ENCODE measurements at regions not wholly inside any gene's neighbourhood (a gene's known extent, or its start where the extent isn't known, plus 50 kb on each side); places are given as distances from the start of the nearest gene placed in this dataset.
"Not testable (repeated sequence)": the region's sequence is repeated elsewhere in the genome, so short reads cannot be mapped to it uniquely, and the experiment has no call there.

DNA sequence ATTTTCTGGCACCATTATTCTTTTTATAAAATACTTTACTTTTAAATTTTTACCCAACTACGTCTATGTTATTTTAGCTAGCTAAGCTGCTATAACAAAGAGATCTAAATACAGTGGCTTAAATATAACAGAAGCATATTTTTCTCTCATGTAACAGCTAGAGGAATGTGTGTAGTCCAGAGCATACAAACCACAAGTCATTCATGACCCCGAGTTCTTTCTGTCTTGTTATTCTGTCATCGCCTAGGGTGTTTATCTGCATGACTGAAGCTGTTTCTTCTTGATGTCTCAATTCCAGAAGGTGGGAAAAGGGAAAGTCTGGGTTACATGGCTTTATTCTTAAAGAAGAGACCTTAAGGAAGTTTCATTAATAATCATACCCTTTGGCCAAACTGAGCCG is 136.9 kb upstream of the RFX3 start:
- intact Hi-C loops (cut with DNase I): no loop called here
- DNase-seq: no peak

DNA sequence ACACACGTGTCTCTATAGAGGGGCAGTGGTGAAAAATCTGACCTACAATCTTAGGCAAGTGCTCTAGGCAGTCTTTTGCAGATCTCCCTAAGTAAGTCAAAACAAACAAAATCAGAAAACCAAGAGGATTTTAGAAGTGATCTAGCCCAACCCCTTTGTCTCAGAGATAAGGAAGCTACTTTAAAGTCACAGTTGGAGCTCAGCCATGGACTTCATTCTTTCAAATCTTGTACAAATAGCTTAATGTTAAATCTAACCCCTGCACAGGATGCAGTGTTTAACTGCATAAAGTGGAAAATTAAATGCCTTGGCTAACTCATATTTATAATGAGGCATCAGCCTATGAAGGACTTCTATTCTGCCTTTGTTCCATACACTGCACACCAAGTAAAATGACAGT is 135.1 kb upstream of the RFX3 start:
- intact Hi-C loops (cut with DNase I): no loop called here
- no peak for DNase-seq

DNA sequence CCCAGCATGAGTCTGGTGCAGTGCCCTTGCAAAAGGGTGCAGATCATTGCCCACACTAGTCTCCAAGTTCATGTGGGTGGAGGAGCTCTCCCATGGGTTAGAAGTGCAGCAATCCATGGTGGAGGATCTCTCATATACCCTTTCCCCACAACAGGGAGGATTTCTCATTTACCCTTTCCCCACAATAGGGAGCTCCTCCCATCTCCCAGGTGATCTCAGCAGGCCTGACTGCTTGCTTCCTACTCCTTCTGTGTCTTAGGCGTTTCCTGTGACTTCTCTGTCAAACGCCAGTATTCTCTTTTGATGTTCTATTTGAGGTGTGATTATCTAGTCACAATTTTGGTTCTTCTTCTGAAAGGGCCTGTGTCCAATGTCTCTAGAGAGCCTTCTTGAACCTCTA is 133.8 kb upstream of the RFX3 start:
- DNase-seq: no peak
- intact Hi-C loops (cut with DNase I): no loop called here

DNA sequence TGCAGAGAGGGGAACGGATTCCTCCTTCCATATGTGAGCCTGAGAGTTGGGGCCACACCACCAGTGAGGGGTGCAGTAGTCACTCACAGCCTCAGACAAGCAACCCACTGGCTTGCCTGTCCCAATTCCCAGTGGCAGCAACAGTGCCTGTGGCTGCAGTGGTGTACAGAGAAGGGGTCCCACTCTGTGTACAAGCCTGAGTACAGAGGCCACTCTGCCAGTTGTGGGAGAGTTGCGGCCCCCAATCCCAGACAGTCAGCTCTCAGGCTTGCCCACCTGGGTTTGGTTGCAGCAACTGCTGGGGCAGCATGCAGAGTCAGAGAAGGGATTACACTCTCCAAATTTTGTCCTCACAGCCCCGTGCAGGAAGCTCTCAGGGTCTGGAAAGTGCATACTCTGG is 133.2 kb upstream of the RFX3 start:
- intact Hi-C loops (cut with DNase I): no loop called here
- peak in 1 of 10 donors; percentile 73 for DNase-seq

DNA sequence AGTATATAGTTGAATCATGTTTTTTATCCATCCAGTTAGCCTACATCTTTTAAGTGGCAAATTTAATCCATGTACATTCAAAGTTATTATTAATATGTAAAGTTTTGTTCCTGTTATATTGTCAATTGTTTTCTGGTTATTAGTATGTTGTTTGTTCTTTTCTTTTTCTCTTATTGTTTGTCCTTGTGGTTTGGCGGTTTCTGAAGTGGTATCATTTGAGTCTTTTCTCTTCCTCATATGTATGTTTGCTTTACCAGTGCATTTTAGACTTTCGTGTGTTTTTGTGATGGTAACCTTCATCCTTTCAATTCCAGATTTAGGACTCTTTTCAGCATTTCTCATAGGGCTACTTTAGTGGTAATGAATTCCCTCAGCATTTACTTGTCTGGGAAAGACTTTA is 130.4 kb upstream of the RFX3 start:
- intact Hi-C loops (cut with DNase I): no loop called here
- no peak for DNase-seq

DNA sequence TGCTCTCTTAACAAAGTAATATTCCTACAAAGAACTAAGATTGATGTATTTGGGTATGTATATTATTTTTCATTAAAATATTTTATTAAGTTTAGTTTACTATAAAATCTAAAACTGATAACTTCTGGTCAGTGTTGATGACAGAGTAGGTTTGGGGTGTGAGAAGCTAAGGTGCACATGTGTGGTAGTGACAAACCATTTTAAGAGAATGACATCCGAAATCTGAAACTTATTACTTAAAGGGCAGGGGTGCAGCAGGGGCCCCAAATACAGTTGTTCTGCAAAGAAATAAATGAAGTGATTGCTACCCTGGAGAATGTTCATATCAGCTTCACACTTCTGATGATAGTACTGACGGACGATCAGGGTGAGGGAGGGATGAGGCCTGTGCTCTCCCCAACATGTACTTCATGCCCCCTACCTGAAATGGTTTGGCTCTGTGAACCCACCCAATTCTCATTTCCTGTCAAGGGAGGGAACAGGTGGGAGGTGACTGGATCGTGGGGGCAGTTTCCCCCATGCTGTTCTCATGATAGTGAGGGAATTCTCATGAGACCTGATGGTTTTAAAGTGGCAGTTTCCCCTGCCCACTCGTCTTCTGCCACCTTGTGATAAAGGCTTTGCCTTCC is 125.3 kb upstream of the RFX3 start:
- intact Hi-C loops (cut with DNase I): no loop called here
- no peak for DNase-seq

DNA sequence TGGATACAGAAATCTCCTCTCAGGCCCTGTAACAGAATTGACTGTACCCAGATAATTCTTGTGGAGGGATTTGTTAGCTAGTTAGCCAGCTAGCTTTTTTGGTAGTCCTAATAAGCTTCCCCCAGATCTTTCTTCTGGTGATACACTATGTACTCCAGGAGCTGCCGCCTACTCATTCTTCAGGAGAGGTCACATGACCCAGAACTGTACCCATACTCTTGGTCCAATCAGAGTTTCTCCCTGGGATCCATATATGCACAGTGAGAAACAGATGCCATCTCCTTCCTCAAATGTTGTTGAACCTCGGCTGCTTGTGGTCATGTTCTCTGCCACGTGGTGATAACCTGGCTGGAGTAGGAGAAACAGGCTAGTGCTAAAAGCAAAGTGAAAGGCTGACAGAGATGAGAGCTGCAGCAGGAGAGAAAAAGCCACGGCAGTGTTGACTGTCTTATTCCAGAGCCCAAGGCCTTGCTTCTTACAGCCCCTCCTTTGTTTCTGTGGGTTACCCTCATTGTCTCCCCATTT is 123.0 kb upstream of the RFX3 start:
- no peak for DNase-seq
- intact Hi-C loops (cut with DNase I): no loop called here

DNA sequence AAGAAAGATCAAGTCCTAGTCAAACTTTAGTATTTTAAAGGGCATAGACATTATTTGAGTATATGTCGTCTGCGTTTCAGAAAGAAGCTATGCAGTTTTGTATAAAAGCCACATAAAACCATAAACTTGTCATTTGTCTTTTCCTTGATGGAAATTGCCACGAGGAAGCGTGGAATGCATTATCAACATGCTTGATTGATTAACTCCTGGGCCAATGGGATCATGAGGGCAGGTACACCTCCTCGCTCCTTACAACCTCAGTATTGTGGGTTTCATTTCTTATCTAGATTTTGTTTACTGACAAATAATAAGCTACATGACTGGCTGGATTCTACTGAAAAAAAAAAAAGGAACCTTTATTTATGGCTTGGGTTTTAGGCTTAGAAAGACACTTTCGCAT is 122.5 kb upstream of the RFX3 start:
- no peak for DNase-seq
- intact Hi-C loops (cut with DNase I): no loop called here

DNA sequence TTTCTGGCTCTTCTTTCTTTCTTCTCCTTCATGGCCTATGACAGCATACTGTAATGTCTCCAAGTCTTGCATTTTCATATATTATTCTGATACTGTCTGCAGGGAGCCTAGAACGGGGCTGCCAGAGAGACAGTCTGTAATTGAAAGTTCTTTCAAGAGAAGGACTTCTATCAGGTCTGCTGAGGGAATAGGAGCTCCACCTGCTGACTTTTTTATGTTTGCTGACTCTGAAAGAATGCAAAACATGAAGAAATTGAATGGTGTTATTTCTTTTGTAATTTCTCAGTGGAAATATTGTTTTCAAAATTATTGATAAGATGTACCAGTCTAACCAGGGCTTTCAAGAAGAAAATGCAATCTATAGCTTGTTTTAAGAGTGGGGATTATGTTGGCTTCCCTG is 121.9 kb upstream of the RFX3 start:
- intact Hi-C loops (cut with DNase I): no loop called here

DNA sequence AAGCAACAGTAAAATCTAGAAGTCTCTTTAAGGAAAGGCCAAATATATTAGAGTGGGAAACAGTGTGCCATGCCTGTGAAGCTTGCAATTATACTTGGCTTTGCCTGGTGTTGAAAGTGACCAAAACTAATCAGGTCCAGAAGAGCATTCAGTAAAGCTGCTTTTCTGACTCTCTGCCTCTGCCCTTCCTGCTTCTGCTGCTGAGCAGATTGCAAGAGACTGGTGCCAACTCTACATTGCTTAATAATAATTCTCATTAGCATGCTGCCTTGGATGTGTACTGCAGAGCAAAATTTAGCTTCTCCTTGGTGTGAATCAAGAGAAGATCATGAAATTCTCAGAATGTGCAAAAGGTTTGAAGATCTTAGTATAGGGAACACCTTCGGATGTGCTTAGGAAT is 120.4 kb upstream of the RFX3 start:
- intact Hi-C loops (cut with DNase I): no loop called here
- no peak for DNase-seq

More for the DNA sequence above, 121.9 kb upstream of the RFX3 start:
- DNase-seq: no peak

DNA sequence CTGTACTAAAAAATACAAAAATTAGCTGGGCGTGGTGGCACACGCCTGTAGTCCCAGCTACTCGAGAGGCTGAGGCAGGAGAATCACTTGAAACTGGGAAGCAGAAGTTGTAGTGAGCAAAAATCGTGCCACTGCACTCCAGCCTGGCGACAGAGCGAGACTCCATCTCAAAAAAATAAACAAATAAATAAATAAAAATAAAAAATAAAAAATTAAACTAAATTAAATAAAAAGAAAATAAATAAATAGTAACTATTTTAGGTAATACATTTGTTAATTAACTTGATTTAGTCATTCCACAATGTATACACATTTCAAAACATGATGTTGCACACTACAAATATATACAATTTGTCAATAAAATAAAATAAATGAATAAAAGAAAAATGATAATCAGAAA is 116.3 kb upstream of the RFX3 start:
- DNase-seq; intact Hi-C loops (cut with DNase I): not testable (repeated sequence)

DNA sequence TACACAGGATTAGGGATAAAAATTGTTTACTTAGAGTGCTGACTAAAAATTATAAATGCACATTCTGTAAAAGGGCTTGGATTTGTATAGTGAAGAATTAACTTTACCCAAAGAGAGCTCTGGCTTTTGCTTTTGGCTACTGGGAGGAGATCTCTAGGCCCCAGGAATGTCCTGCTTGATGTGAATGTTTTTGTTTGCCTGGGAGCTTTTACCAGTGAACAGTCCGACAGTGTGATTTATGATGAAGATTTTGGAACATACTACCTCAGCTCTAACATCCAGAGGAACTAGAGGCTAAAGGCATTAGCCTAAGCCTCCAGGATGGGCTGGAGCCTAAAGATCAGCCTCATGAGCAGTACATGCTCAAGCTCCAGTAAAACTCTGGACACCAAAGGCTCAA is 103.7 kb upstream of the RFX3 start:
- DNase-seq: no peak
- intact Hi-C loops (cut with DNase I): no loop called here

DNA sequence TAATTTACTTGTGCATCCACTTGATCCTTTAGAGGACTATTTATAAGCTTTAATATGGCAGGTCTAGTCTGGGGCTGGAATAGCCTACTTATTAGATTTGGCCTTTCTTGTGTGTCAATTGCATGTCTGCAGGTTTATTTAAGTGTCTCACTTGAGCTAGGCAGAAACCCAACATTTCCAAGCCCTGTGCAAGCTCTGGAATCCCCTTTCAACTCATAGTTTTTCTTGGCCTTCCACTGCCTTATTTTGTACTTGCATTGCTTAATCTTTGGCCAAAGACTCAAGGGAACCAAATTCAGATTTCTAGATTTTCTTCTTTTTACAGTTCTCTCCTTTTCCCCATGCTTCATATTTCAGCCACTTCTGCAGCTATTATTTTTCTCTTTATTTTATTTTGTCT is 102.4 kb upstream of the RFX3 start:
- intact Hi-C loops (cut with DNase I): no loop called here
- no peak for DNase-seq

DNA sequence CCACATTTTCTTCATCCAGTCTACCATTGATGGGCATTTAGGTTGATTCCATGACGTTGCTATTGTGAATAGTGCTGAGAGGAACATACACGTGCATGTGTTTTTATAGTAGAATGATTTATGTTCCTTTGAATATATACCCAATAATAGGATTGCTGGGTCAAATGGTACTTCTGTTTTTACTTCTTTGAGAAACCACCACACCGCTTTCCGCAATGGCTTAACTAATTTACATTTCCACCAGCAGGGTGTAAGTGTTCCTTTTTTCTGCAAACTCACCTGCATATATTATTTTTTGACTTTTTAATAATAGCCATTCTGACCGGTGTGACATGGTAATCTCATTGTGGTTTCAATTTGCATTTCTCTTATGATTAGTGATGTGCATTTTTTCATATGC is 82.2 kb upstream of the RFX3 start:
- intact Hi-C loops (cut with DNase I): no loop called here
- no peak for DNase-seq

DNA sequence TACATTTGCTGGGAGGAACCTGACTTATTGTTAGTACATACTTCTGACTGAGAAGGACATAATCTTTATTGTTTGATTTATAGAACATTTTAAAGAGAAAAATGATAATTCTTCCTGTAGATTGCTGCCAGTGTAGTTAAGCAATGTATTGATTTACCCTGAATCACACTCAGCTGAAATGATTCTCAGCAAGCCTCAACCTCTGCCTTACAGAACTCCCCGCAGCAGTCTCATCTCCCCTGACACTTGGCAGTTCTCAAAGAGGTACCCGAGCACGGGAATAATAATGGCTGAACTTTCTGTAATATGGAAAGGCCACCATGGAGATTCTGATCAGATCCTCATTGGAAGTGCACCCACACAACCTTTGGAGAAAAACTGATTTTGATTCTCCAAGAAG is 74.9 kb upstream of the RFX3 start:
- intact Hi-C loops (cut with DNase I): no loop called here

DNA sequence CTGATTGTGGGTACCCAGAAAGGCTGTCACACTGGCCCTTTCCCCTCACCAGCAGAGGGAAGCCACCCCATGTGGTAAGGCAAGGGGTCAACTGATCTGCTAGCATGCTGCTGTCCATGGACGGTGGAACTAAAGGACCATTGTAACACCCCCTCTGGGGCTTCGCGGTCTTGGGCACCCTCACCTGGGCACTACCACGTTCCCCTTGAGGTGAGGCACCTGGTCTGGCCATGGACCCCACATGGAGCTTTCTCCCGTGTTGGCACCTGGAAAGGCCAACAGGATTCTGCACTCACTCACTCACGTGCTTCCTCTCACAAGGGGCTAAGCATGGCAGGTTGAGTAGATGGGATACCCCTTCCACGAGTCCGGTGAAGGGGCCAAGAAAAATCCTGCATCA is 72.0 kb upstream of the RFX3 start:
- DNase-seq: peak in 2 of 10 donors; percentile 61 to 78
- intact Hi-C loops (cut with DNase I): no loop called here

More for the DNA sequence above, 74.9 kb upstream of the RFX3 start:
- DNase-seq: no peak

DNA sequence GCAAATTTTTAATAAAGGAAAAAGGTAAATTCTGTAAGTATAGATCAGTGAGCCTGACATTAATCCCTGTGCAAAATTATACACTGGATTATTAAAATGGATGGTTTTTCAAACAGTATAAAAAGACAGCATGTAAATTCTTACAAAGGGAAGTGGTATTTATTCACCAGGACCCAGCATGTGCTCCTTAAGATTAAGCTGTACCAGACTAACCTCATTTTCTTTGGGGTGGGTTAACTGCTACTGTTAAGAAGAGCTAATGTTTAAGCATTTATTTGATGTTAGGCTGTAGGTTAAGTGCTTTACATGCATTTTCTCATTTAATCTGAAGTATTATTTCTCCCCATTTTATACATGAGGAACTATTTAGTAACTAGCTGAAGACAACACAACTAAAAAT is 60.3 kb upstream of the RFX3 start:
- no peak for DNase-seq
- intact Hi-C loops (cut with DNase I): no loop called here

DNA sequence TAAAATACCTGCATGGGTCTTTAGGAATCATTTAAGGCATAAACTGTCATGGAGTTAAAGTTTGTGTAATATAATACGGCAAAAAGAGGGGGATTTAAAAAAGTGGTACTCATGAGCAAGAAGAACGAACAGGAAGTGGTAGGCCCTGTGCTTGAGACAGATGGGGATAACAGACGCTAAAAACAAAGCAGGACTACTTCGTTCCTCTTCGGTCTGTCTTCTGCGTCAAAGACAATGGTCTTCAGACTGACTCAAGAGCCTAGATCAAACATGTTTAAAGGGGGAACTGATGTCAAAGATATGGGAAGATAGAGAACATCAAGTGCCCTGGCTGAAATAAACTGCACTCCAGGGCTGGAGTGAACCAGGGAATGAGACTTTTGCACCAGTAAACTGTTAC is 59.8 kb upstream of the RFX3 start:
- no peak for DNase-seq
- intact Hi-C loops (cut with DNase I): no loop called here

DNA sequence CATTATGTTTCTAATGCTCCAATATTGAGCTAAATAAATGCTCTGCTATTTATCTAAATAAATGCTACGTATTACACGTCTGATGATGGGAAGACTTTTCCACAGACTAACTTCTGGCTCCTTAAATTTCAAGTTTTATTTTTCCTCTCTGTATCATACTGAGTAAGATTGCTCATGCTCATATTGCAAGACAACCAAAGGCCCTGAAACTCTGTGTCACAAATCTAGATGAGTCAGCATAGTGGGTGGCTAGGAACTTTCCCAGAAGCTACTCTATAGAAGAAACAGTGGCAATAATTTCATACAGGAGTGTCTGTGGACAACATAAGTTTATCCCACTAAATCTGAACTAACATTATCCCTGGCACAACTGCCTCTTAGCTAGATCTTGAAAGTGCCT is 53.0 kb upstream of the RFX3 start:
- intact Hi-C loops (cut with DNase I): no loop called here

DNA sequence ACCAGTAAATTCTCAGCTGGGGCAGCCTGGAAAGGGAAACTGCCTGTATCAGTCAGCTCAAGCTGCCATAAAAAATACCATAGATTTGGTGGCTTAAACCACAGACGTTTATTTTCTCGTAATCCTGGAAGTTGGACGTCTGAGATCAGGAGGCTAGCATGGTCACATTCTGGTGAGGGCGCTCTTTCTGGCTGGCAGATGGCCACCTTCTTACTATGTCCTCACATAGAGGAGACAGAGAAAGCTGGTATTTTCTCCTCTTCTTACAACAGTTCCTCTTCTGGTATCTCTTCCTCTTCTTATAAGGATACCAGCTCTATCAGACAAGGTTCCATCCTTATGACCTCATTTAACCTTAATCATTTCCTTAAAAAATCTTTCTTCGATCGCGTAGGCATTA is 50.5 kb upstream of the RFX3 start:
- intact Hi-C loops (cut with DNase I): no loop called here
- DNase-seq: peak in 2 of 10 donors; percentile 35 to 80

More for the DNA sequence above, 53.0 kb upstream of the RFX3 start:
- no peak for DNase-seq

DNA sequence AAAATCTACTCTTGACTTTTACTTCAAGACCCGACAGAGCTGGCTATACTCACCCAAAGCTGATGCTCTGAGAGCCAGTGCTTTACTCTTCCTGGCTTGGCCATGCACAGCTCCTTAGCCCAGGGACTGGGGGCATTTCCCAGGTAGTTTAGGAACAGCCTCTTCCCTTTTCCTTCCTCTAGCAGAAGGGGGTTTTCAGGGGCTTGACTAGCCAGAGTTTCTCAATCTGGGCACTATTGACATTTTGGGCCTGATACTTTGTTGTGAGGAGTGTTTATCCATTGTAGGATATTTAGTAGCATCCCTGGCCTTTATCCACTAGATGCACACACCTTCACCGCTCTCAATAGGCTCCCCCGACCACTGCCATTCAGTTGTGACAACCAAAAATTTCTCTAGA is 50.0 kb upstream of the RFX3 start:
- no peak for DNase-seq
- intact Hi-C loops (cut with DNase I): no loop called here
